Osteocyte (in vitro differentiated cells): ENCODE measurements at regions not wholly inside any gene's neighbourhood (a gene's known extent, or its start where the extent isn't known, plus 50 kb on each side); places are given as distances from the start of the nearest gene placed in this dataset.

ENCODE experiments used
- DNase-seq: peaks from one replicate; pipeline ENCODE4 v3.0.0; 2021; ENCODE audit warnings: mixed read lengths; ENCODE audit not compliant: unreplicated experiment; ENCODE audit errors: extremely low spot score
- H3K27ac Mint-ChIP-seq: one replicate; pipeline ENCODE4 v1.8.0; 2021; ENCODE audit warnings: mild to moderate bottlenecking, mixed read lengths; ENCODE audit not compliant: unreplicated experiment
- H3K27me3 Mint-ChIP-seq: one replicate; pipeline ENCODE4 v1.8.0; 2021; ENCODE audit warnings: mixed read lengths; ENCODE audit not compliant: unreplicated experiment
- H3K36me3 Mint-ChIP-seq: one replicate; pipeline ENCODE4 v1.8.0; 2021; ENCODE audit warnings: mixed read lengths; ENCODE audit not compliant: unreplicated experiment
- H3K4me1 Mint-ChIP-seq: one replicate; pipeline ENCODE4 v1.8.0; 2021; ENCODE audit warnings: mixed read lengths; ENCODE audit not compliant: unreplicated experiment
- H3K4me3 Mint-ChIP-seq: one replicate; pipeline ENCODE4 v1.8.0; 2021; ENCODE audit warnings: mild to moderate bottlenecking, moderate library complexity, mixed read lengths; ENCODE audit not compliant: unreplicated experiment
- H3K9me3 Mint-ChIP-seq: one replicate; pipeline ENCODE4 v1.8.0; 2021; ENCODE audit warnings: mixed read lengths; ENCODE audit not compliant: unreplicated experiment
- TF ChIP-seq, protein P1 (sequence below): fragments of 200-600 bp; sonication (generic); IDR thresholded peaks from 2 replicates; pipeline ENCODE4 v1.5.0; 2021; ENCODE audit warnings: antibody characterized with exemption, mild to moderate bottlenecking, moderate library complexity

DNA sequence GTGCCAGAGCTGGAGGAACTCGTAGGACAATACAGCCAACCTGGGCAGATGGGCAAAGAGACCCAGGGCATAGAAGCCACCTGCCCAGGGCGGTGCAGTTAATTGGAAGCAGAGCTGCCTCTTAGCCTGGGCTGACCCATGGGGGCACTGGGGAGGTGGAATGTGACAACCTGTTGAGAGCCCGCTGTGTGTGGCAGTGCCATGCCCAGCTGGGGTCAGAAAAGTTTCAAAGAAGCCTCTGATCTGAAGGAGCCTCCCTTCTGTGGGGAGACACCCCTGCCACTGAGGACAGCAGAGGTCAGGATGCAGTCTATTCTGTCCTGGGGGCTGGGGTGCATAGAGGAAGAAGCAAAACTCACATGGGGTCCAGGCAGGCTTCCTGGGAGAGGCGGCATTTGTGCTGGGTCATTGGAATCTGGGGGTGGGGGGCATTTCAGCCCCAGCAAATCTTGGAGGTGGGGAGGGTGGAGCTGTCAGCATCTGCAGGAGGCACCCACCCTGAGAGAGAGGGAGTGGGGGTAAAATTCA is 176.1 kb upstream of the CIBAR2 start:
- Mint-ChIP-seq H3K4me3 (no peak overlapping the region), H3K9me3 (no peaks in the 10 kb centered on the region), H3K27me3 (no peaks in the 10 kb centered on the region), H3K4me1 (peaks cover 41% of the 10 kb centered on the region), H3K27ac (no peak overlapping the region), H3K36me3 (no peaks in the 10 kb centered on the region)
- TF ChIP-seq, protein P1, sequence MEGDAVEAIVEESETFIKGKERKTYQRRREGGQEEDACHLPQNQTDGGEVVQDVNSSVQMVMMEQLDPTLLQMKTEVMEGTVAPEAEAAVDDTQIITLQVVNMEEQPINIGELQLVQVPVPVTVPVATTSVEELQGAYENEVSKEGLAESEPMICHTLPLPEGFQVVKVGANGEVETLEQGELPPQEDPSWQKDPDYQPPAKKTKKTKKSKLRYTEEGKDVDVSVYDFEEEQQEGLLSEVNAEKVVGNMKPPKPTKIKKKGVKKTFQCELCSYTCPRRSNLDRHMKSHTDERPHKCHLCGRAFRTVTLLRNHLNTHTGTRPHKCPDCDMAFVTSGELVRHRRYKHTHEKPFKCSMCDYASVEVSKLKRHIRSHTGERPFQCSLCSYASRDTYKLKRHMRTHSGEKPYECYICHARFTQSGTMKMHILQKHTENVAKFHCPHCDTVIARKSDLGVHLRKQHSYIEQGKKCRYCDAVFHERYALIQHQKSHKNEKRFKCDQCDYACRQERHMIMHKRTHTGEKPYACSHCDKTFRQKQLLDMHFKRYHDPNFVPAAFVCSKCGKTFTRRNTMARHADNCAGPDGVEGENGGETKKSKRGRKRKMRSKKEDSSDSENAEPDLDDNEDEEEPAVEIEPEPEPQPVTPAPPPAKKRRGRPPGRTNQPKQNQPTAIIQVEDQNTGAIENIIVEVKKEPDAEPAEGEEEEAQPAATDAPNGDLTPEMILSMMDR = no peak
- no peak for DNase-seq

DNA sequence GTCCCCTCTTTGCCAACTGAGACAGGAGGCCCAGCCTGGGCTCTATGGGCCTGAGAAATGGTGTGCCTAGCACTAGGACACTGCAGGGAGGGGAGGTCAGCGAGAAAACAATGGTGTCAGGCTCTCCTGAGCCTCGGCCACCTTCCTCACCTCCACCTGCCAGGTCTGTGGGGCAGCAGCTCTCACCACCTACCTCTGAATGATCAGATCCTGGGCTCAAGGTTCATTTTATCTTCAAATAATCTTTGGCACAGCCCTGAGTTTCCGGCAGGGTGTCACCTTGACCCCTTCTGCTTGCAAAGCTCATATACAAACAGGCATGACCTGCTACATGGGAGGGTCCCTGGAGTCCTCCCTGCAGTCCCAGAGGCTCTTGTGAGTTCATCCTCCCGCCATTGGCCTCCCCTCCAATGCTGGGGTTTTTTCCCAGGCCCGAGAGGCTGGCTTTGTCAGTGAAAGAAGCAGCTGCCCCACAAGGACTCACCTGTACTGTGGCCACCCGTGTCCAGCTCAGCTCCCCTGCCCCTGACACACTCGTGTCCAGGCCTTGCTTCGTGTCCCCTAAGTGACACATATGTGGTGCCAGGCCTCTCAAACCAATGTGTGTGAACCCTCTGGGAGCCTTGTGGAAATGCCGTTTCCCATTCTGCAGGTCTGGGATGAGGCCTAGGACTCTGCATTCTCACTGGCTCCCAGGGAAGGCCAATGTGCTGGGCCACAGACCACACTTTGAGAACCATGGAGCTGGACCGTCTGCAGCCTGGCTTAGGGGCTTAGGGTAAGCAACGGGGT is 176.8 kb upstream of the CIBAR2 start:
- Mint-ChIP-seq H3K36me3 (no peaks in the 10 kb centered on the region), H3K27ac (no peak overlapping the region), H3K9me3 (no peaks in the 10 kb centered on the region), H3K4me1 (peaks cover 45% of the 10 kb centered on the region), H3K4me3 (no peak overlapping the region), H3K27me3 (no peaks in the 10 kb centered on the region)
- DNase-seq = no peak
- TF ChIP-seq, protein P1 = no peak

DNA sequence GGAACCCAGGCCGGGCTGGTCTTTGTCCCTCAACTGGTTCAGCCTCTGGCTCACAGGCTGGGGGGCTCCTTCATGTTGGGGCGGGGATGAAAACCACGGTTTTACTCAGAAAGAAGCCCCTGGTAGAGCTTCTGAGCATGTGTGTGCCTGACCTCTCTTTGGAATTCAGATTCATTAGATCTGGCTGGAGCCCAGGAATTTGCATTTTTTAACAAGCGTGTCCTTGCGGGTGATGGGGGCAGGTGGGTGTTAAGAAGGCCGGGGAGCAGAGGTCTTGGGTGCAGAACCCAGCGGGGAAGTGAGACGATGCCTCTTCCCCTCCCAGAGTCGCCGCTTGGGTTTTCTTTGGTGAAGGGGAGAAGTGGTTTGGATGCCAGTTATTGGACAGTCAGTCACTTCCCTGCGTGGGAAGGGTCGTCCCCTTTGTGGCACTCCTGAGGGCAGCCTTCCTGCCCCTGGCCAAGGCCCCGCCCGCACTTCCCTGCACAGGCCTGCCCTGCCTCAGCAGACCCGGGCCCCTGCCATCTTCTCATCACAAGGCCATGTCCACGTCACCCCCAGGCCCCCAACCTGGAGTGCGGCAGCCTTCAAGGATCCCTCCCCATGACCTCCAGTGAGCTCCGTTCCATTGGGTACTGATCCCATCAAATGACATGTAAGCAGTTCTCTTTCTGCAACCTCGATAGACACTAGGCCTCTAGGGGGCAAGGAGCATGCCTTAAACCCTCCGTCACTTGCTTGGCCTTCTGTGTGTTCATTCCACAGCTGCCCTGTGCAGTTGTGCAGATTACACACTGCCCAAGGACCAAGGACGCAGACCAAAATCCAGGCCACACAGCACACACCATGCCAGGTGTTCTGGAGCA is 177.7 kb upstream of the CIBAR2 start:
- TF ChIP-seq, protein P1 = no peak
- H3K4me3 Mint-ChIP-seq = no peak overlapping the region
- H3K9me3 Mint-ChIP-seq = no peaks in the 10 kb centered on the region
- no peaks in the 10 kb centered on the region for H3K36me3 Mint-ChIP-seq
- peaks cover 46% of the 10 kb centered on the region for H3K4me1 Mint-ChIP-seq
- H3K27ac Mint-ChIP-seq = no peak overlapping the region
- H3K27me3 Mint-ChIP-seq = no peaks in the 10 kb centered on the region
- DNase-seq = no peak

- Mint-ChIP-seq H3K36me3 (no peaks in the 10 kb centered on the region), H3K4me3 (no peak overlapping the region), H3K27me3 (no peaks in the 10 kb centered on the region), H3K27ac (no peak overlapping the region), H3K4me1 (peaks cover 49% of the 10 kb centered on the region), H3K9me3 (no peaks in the 10 kb centered on the region)
- DNase-seq = no peak
- TF ChIP-seq, protein P1 = no peak
These were observed 178.5 kb upstream of the CIBAR2 start for GRCh38 chr16:85290626-85291301.
